Neural progenitor cell (in vitro differentiated cells): ENCODE measurements at regions not wholly inside any gene's neighbourhood (a gene's known extent, or its start where the extent isn't known, plus 50 kb on each side); places are given as distances from the start of the nearest gene placed in this dataset.

Source experiments
- DNase-seq: peaks from one replicate; pipeline ENCODE4 v3.0.0-alpha.2; 2016; ENCODE audit warnings: low spot score
- H2AFZ ChIP-seq: fragments of 200-600 bp; sonication (generic); replicated peaks from 2 replicates; pipeline ENCODE4 v1.6.1; 2016; ENCODE audit warnings: antibody characterized with exemption
- H3F3A ChIP-seq: fragments of 200-600 bp; sonication (generic); 2 replicates; pipeline ENCODE4 v1.6.1; 2016; ENCODE audit warnings: antibody characterized with exemption, low read depth
- H3K27ac ChIP-seq: fragments of 200-600 bp; sonication (generic); 2 replicates; pipeline ENCODE4 v1.5.1; 2016; ENCODE audit warnings: mild to moderate bottlenecking
- H3K27me3 ChIP-seq: fragments of 200-600 bp; sonication (generic); 2 replicates; pipeline ENCODE4 v1.6.1; 2016; ENCODE audit warnings: mild to moderate bottlenecking, moderate library complexity
- H3K36me3 ChIP-seq: fragments of 200-600 bp; sonication (generic); 2 replicates; pipeline ENCODE4 v1.5.1; 2016
- H3K4me1 ChIP-seq: fragments of 200-600 bp; sonication (generic); 2 replicates; pipeline ENCODE4 v1.6.1; 2016; ENCODE audit warnings: mixed run types
- H3K4me2 ChIP-seq: fragments of 200-600 bp; sonication (generic); 2 replicates; pipeline ENCODE4 v1.6.1; 2016
- H3K4me3 ChIP-seq: fragments of 200-600 bp; sonication (generic); 2 replicates; pipeline ENCODE4 v1.5.1; 2016
- H3K79me2 ChIP-seq: fragments of 200-600 bp; sonication (generic); 2 replicates; pipeline ENCODE4 v1.6.1; 2016; ENCODE audit warnings: low read depth
- H3K9ac ChIP-seq: fragments of 200-600 bp; sonication (generic); 2 replicates; pipeline ENCODE4 v1.6.1; 2016
- H3K9me3 ChIP-seq: fragments of 200-600 bp; sonication (generic); 2 replicates; pipeline ENCODE4 v1.5.1; 2016; ENCODE audit warnings: low read depth
- H4K20me1 ChIP-seq: fragments of 200-600 bp; sonication (generic); 2 replicates; pipeline ENCODE4 v1.6.1; 2016; ENCODE audit warnings: low read depth
- H3K27ac Mint-ChIP-seq: 3 replicates; pipeline ENCODE4 v1.8.0; 2021; ENCODE audit warnings: mixed read lengths
- H3K27me3 Mint-ChIP-seq: 2 replicates; pipeline ENCODE4 v1.8.0; 2022; ENCODE audit warnings: low read depth, mild to moderate bottlenecking, inconsistent platforms, moderate library complexity, mixed read lengths; ENCODE audit not compliant: insufficient read depth
- H3K36me3 Mint-ChIP-seq: 3 replicates; pipeline ENCODE4 v1.8.0; 2021; ENCODE audit warnings: mixed read lengths
- H3K4me1 Mint-ChIP-seq: 3 replicates; pipeline ENCODE4 v1.8.0; 2021; ENCODE audit warnings: mixed read lengths
- H3K4me3 Mint-ChIP-seq: 3 replicates; pipeline ENCODE4 v1.8.0; 2021; ENCODE audit warnings: mild to moderate bottlenecking, moderate library complexity, mixed read lengths
- H3K9me3 Mint-ChIP-seq: 3 replicates; pipeline ENCODE4 v1.8.0; 2020; ENCODE audit warnings: mixed read lengths
- CTCF ChIP-seq: fragments of 200-600 bp; sonication (generic); IDR thresholded peaks from 2 replicates; pipeline ENCODE4 v1.5.1; 2017; ENCODE audit warnings: antibody characterized with exemption, mild to moderate bottlenecking
- EZH2 ChIP-seq: fragments of 200-600 bp; sonication (generic); IDR thresholded peaks from 2 replicates; pipeline ENCODE4 v1.6.1; 2017; ENCODE audit warnings: antibody characterized with exemption, mild to moderate bottlenecking, moderate library complexity
- EZH2phosphoT487 ChIP-seq: fragments of 200-600 bp; sonication (generic); IDR thresholded peaks from 2 replicates; pipeline ENCODE4 v1.6.1; 2017; ENCODE audit warnings: antibody characterized with exemption

- Histone ChIP-seq H3K4me3 (no peak overlapping the region), H3K9me3 (no peaks in the 10 kb centered on the region), H3K79me2 (no peaks in the 10 kb centered on the region), H2AFZ (no peak overlapping the region), H3F3A (no peaks in the 10 kb centered on the region), H3K27me3 (no peaks in the 10 kb centered on the region), H4K20me1 (no peaks in the 10 kb centered on the region), H3K4me1 (no peaks in the 10 kb centered on the region), H3K27ac (no peak overlapping the region), H3K4me2 (no peak overlapping the region), H3K36me3 (no peaks in the 10 kb centered on the region), H3K9ac (no peak overlapping the region)
- no peak overlapping the region for H3K4me3 Mint-ChIP-seq
- no peaks in the 10 kb centered on the region for H3K9me3 Mint-ChIP-seq
- peaks cover 2% of the 10 kb centered on the region for H3K4me1 Mint-ChIP-seq
- H3K27ac Mint-ChIP-seq = no peak overlapping the region
- H3K36me3 Mint-ChIP-seq = no peaks in the 10 kb centered on the region
- TF ChIP-seq CTCF = no peak
- no peak for TF ChIP-seq EZH2phosphoT487
- no peak for TF ChIP-seq EZH2
- peaks cover 9% of the 10 kb centered on the region for H3K27me3 Mint-ChIP-seq
- no peak for DNase-seq
Measured at GRCh38 chr9:120230227-120230626, 349.7 kb downstream of the CDK5RAP2 start.

GRCh38 chr9:120221844-120222243 is 358.1 kb downstream of the CDK5RAP2 start:
- no peaks in the 10 kb centered on the region for H3K9me3 Mint-ChIP-seq
- Histone ChIP-seq H3K4me1 (no peaks in the 10 kb centered on the region), H2AFZ (peak overlapping the region; percentile 68), H3K9ac (no peak overlapping the region), H3K4me2 (no peak overlapping the region), H3K36me3 (no peaks in the 10 kb centered on the region), H3K79me2 (no peaks in the 10 kb centered on the region), H3F3A (no peaks in the 10 kb centered on the region), H3K9me3 (no peaks in the 10 kb centered on the region), H3K27ac (no peak overlapping the region), H3K4me3 (no peak overlapping the region), H3K27me3 (no peaks in the 10 kb centered on the region), H4K20me1 (no peaks in the 10 kb centered on the region)
- no peak overlapping the region for H3K4me3 Mint-ChIP-seq
- no peaks in the 10 kb centered on the region for H3K36me3 Mint-ChIP-seq
- H3K27ac Mint-ChIP-seq = no peak overlapping the region
- H3K27me3 Mint-ChIP-seq = peaks cover 2% of the 10 kb centered on the region
- no peak for DNase-seq
- H3K4me1 Mint-ChIP-seq = no peaks in the 10 kb centered on the region
- TF ChIP-seq EZH2 = no peak
- no peak for TF ChIP-seq CTCF
- no peak for TF ChIP-seq EZH2phosphoT487

GRCh38 chr9:120214332-120214731 is 365.6 kb downstream of the CDK5RAP2 start:
- H3K4me2 ChIP-seq = no peak overlapping the region
- no peak overlapping the region for H2AFZ ChIP-seq
- Mint-ChIP-seq H3K36me3 (no peaks in the 10 kb centered on the region), H3K27ac (no peak overlapping the region), H3K4me3 (no peak overlapping the region), H3K9me3 (no peaks in the 10 kb centered on the region), H3K4me1 (no peaks in the 10 kb centered on the region), H3K27me3 (no peaks in the 10 kb centered on the region)
- H3F3A ChIP-seq = no peaks in the 10 kb centered on the region
- H3K27ac ChIP-seq = no peak overlapping the region
- H3K9ac ChIP-seq = no peak overlapping the region
- no peaks in the 10 kb centered on the region for H3K36me3 ChIP-seq
- H3K4me3 ChIP-seq = no peak overlapping the region
- H4K20me1 ChIP-seq = no peaks in the 10 kb centered on the region
- no peak for DNase-seq
- H3K27me3 ChIP-seq = no peaks in the 10 kb centered on the region
- no peaks in the 10 kb centered on the region for H3K9me3 ChIP-seq
- no peaks in the 10 kb centered on the region for H3K4me1 ChIP-seq
- H3K79me2 ChIP-seq = no peaks in the 10 kb centered on the region
- TF ChIP-seq EZH2 (no peak), CTCF (no peak), EZH2phosphoT487 (no peak)

- H3K27ac ChIP-seq = no peak overlapping the region
- H3F3A ChIP-seq = no peaks in the 10 kb centered on the region
- no peak overlapping the region for H3K4me3 ChIP-seq
- no peaks in the 10 kb centered on the region for H3K4me1 ChIP-seq
- Mint-ChIP-seq H3K9me3 (no peaks in the 10 kb centered on the region), H3K27me3 (no peaks in the 10 kb centered on the region), H3K27ac (no peak overlapping the region), H3K4me3 (no peak overlapping the region), H3K4me1 (no peaks in the 10 kb centered on the region), H3K36me3 (no peaks in the 10 kb centered on the region)
- no peak overlapping the region for H3K4me2 ChIP-seq
- no peaks in the 10 kb centered on the region for H4K20me1 ChIP-seq
- H3K9ac ChIP-seq = no peak overlapping the region
- H3K27me3 ChIP-seq = no peaks in the 10 kb centered on the region
- no peaks in the 10 kb centered on the region for H3K36me3 ChIP-seq
- H3K9me3 ChIP-seq = no peaks in the 10 kb centered on the region
- no peaks in the 10 kb centered on the region for H3K79me2 ChIP-seq
- H2AFZ ChIP-seq = no peak overlapping the region
- no peak for DNase-seq
- no peak for TF ChIP-seq CTCF
- no peak for TF ChIP-seq EZH2phosphoT487
Measured at GRCh38 chr9:120212853-120213200, 367.1 kb downstream of the CDK5RAP2 start.
